RPMI8226 (cell line): ENCODE measurements at regions not wholly inside any gene's neighbourhood (a gene's known extent, or its start where the extent isn't known, plus 50 kb on each side); places are given as distances from the start of the nearest gene placed in this dataset.
"Not testable (repeated sequence)": the region's sequence is repeated elsewhere in the genome, so short reads cannot be mapped to it uniquely, and the experiment has no call there.

Experiments used
- DNase-seq: peaks from one replicate; pipeline ENCODE4 v3.0.0-alpha.2; 2015

DNA sequence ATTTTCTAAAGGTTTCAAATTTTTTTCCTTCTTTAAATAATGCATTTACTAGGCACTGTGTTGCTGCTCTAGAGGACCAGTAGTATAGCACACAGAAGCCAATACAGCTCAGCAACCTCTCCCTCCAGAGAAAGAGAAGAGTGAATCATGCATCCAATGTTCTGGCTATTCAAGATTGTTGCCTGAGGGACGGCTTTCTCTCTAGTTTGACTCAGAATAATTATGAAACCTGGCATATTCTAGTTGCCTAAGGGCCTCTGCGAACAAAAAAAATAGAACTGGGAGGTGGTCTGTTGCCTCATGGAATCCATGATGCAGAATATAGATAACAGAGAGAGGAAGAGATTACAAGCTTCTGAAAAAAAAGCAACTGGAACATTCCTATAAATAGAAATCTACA lies 1233.3 kb upstream of the PABPC4L start:
- no peak for DNase-seq

GRCh38 chr4:135429528-135429927 lies 1227.9 kb upstream of the PABPC4L start:
- no peak for DNase-seq

DNA sequence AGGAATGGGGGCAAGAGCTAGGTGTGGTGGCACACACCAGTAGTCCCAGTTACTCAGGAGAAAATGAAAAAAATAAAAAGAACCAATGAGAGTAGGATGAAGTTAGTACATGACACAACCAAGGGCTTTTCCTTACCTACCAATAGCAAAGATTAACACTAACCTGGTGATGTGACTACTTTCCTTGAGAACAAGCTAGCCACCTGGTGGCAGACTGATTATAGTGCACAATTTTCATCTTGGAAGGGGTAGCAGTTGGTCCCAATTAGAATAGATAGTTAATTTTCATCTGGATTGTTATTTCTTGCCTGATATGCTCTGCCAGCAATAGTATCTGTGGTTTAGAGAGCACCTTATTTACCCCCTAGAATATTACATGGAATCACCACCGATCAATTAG lies 1216.8 kb upstream of the PABPC4L start:
- DNase-seq: no peak

GRCh38 chr4:135412213-135412612 lies 1210.6 kb upstream of the PABPC4L start:
- no peak for DNase-seq

DNA sequence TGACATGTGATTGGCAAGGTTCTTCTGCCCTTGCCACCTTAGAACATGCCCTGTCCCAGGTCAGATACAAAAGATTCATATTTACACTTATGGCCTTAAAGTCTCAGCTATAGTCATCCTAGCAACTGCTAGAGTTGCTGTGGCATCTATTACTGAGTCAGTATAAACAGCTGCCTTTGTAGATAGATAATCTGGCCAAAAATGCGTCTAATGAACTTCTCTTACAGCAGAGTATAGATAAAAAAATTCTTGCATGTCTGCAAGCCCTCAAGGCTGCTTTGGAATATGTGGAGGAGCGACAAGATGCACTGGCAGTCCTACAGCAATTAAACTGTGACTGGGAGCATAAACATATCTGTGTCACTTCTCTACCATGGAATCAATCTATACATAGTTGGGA lies 1209.7 kb upstream of the PABPC4L start:
- DNase-seq: no peak

DNA sequence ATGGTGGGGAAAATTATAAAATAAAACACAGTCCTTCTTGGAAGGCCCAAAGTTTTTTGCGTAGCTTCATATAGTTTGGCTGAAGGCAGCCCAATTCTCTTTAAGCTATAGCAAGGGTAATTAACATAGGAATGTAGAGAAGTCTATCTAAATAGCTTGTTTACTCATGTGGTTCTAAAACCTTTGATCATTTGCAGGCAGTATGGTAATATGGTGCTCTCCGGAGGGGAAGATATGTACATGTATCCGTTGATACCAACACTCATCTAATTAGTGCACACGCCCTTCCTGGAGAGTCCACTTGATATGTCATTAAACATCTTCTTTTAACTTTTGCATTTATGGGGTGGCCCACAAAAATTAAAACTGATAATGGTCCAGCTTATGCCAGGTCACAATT lies 1207.7 kb upstream of the PABPC4L start:
- DNase-seq: not testable (repeated sequence)

- DNase-seq: no peak
Measured at GRCh38 chr4:135408109-135408508, 1206.5 kb upstream of the PABPC4L start.

- not testable (repeated sequence) for DNase-seq
Measured at GRCh38 chr4:135406597-135406996, 1205.0 kb upstream of the PABPC4L start.

- DNase-seq: no peak
Measured at GRCh38 chr4:135385830-135386581, 1184.4 kb upstream of the PABPC4L start.

- DNase-seq: no peak
Measured at GRCh38 chr4:135383356-135384288, 1182.0 kb upstream of the PABPC4L start.

DNA sequence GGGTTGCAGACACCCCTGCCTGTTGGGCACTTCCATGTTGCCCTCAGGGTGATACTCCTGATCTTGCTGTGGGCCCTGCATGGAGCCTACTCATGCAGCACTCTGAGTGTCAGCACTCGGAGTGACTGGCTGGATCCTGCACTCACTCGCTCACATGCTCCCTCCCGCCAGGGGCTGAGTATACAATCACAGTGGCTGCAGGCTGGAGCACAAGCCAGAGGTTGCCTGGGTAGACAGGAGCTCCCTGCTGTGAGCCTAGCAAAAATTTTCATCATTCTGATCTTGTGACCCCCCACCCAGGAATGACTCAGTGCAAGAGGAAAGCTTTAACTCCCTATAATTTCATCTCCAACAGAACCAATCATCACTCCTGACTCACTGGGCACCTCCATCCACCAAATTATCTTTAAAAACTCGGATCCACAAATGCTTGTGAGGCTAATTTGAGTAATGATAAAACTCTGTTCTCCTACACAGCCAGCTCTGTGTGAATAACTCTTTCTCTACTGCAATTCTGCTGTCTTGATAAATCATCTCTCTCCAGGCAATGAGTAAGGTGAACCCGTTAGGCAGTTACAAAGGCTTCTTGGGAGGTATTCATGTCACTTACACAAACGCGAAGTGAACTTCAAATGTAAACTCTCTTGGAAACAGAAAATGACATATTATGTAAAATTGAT lies 1180.8 kb upstream of the PABPC4L start:
- no peak for DNase-seq

GRCh38 chr4:135372131-135372530 lies 1170.5 kb upstream of the PABPC4L start:
- no peak for DNase-seq

- peak; percentile 25 for DNase-seq
Measured at GRCh38 chr4:135371137-135371536, 1169.5 kb upstream of the PABPC4L start.

- no peak for DNase-seq
Measured at GRCh38 chr4:135368831-135369230, 1167.2 kb upstream of the PABPC4L start.

DNA sequence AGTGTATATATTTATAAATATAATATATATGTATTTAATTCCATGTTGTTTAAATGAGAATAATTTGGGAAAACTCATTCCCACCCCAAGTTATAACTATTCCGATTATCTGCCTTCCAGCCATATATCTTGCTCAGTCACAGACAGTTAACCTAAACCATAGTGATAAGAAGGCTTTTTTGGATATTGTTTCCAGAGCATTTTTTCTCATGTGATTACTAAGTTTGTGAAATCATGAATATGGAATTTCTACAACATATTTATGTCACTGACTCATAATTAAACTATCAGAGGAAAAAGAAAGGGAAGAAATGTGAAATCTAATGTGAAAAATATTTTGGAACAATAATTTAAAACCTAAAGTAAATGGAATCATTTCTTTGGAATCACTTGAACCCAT lies 1163.5 kb upstream of the PABPC4L start:
- no peak for DNase-seq

- DNase-seq: no peak
Measured at GRCh38 chr4:135359128-135359527, 1157.5 kb upstream of the PABPC4L start.

DNA sequence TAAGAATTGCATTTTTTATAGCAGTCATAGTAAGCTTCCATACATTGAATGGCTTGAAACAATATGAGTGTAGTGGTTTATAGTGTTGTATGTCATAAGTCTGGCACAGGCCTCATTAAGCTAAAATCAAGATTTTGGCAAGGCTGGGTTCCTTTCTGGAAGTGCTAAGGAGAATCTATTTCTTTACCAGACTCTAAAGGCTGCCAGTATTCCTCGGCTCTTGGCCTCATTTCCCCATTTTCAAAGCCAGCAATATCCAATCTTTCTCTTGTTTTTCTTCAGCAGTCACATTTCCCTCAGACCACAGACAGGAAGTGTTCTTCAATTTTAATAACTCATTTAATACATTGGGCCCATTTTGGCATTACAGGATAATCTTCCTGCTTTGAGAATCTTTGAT lies 1155.5 kb upstream of the PABPC4L start:
- DNase-seq: no peak

DNA sequence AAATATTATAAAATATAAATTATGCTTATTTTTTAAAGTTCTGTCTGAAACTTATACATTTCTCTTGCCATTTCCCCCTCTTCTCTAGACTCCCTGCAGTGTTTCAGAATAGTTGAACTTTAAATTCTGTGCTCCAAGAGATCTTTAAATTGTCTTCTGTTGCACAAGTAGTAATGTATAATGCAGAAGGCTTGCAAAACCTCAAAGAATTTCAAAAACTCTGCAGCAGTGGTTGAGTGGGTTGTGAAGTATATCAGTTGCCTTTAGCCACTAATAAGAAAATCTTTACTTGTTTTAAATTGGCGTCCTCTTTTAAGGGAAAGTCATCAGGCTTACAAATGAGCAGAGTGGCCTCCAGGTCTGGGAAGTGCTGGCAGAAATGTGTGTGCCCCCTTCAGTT lies 1153.3 kb upstream of the PABPC4L start:
- DNase-seq: no peak

DNA sequence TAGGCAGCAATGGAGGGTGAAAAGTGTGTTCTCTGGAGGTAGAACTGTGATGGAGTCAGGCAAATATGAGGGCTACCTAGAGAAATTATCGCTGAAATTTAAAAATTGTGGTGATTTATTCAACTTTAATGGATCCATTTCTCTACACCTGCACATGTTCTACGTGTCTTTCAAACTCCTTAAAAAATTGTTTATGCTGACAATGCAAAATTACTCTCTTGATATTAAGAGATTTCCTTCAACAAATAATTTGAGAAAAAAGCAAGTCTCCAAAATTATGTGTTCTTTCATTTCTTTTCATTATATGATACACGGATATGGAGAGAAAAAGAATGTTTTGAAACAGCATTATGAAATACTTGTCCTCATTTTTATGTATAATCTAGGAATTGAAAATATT lies 1151.4 kb upstream of the PABPC4L start:
- DNase-seq: no peak

DNA sequence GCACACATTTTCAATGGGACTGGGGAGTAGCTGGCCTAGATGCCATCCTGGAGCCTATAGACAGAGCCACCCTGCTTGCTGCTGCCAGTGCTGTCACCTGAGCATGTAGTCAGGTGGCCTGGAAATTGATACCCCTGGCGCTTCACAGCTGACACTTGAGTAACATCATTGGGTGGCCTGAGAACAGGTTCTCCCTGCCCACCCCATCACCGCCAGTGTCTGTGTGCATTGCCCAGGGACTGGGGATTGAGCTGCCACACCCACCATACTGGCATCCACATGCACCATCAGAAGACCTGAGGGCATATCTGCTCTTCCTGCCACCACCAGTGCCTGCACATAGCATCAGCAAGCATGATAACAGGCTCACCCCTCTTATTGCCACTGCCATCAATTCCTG lies 1142.9 kb upstream of the PABPC4L start:
- DNase-seq: no peak

GRCh38 chr4:135338181-135338580 lies 1136.6 kb upstream of the PABPC4L start:
- no peak for DNase-seq

DNA sequence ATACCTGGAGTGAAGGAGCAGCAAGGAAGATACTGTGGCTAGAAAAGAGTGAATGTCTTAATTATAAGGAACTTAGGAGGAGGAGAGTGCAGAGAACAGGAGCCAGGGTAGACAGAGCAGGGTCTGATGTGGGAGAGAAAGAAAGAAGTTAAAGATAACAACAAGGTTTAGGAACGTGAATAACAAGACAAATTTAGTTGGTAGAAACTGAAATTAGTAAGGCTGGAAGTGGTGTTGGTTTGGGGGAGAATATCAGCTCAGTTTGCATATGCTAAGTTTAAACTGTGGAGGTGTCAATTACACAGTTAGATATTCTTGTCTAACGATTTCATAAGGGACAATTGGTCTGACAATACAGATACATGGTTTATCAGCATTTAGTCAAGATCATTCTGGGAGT lies 1123.7 kb upstream of the PABPC4L start:
- no peak for DNase-seq

GRCh38 chr4:135319685-135320084 lies 1118.1 kb upstream of the PABPC4L start:
- DNase-seq: no peak
